GM12873 (cell line): ENCODE measurements at regions not wholly inside any gene's neighbourhood (a gene's known extent, or its start where the extent isn't known, plus 50 kb on each side); places are given as distances from the start of the nearest gene placed in this dataset.

Source experiments
- TF ChIP-seq, protein P1 (sequence below): IDR thresholded peaks from 2 replicates; pipeline ENCODE4 v1.5.1; 2012; ENCODE audit warnings: low read depth, mild to moderate bottlenecking, moderate library complexity, low read length, control low read depth; ENCODE audit not compliant: insufficient read depth; ENCODE audit errors: missing control alignments

DNA sequence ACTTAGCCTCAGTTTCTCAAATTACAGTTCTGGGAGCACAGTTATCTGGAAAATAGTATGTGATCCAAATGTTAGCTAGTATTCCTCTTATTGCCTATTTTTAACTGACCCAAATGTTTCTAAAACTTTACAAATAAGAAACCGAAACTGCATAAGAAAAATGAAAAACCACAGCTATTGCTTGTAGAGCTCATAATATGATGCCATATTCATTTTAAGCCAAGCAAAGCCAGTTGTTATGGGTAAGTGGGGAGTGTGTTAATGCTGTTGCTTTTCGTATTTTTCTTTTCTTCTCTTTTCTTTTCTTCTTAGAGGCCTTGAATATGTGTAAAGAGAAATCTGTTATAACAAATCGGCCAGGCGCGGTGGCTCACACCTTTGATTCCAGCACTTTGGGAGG, 447.4 kb upstream of the TUSC1 start:
- TF ChIP-seq, protein P1, sequence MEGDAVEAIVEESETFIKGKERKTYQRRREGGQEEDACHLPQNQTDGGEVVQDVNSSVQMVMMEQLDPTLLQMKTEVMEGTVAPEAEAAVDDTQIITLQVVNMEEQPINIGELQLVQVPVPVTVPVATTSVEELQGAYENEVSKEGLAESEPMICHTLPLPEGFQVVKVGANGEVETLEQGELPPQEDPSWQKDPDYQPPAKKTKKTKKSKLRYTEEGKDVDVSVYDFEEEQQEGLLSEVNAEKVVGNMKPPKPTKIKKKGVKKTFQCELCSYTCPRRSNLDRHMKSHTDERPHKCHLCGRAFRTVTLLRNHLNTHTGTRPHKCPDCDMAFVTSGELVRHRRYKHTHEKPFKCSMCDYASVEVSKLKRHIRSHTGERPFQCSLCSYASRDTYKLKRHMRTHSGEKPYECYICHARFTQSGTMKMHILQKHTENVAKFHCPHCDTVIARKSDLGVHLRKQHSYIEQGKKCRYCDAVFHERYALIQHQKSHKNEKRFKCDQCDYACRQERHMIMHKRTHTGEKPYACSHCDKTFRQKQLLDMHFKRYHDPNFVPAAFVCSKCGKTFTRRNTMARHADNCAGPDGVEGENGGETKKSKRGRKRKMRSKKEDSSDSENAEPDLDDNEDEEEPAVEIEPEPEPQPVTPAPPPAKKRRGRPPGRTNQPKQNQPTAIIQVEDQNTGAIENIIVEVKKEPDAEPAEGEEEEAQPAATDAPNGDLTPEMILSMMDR = no peak

- TF ChIP-seq, protein P1 = no peak
Observed at GRCh38 chr9:26112724-26113123, 434.5 kb upstream of the TUSC1 start.

- TF ChIP-seq, protein P1 = no peak
Observed at GRCh38 chr9:26086396-26086795, 408.2 kb upstream of the TUSC1 start.

GRCh38 chr9:26081847-26082246, 403.6 kb upstream of the TUSC1 start:
- TF ChIP-seq, protein P1 = no peak

DNA sequence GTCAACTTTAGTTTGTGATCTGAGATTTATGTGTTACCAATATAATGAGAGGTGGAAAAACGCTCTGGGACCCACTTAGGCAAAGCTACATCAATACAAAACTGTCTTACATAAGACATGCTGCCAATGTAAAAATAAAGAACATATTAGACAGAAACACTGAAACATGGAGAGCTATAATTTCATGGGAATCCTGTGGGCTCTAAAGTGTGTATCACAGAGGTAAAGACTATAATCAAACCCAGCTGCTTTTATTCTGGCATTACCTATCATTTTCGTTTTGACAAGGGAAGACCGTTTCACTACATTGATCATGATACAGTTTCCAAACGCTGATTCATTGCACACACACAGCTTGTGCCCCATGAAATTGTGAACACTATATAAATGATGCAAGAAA, 400.5 kb upstream of the TUSC1 start:
- TF ChIP-seq, protein P1 = no peak

GRCh38 chr9:26077860-26078259, 399.6 kb upstream of the TUSC1 start:
- TF ChIP-seq, protein P1 = no peak

GRCh38 chr9:26067608-26068007, 389.4 kb upstream of the TUSC1 start:
- TF ChIP-seq, protein P1 = no peak
